ENCODE measurements at regions not wholly inside any gene's neighbourhood (a gene's known extent, or its start where the extent isn't known, plus 50 kb on each side); places are given as distances from the start of the nearest gene placed in this dataset.

DNA sequence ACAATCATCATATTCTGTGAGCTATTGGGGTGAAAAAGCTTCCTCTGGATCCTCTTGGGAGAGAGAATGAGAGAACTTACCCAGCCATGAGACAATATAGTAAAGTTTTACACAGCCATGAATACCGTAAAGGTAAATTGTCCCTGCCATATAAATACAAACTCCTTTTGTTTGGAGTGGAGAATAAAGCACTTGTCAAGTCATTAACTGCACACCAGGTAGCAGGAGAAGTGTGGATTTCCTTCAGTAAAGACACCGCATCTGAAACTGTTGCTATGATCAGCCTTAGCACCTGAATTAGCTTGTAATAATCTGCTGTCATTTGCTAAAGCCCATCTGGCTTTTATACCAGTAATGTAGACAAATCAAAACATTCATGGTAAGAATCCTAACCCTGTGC lies 336.6 kb upstream of the SLCO3A1 start:
- TF ChIP-seq EZH2 (conservative IDR thresholded peaks at IDR 0.05; ENCODE audit: low read depth, low read length) (no peak), NFRKB (IDR thresholded peaks at IDR 0.05) (no peak), JUND (CRISPR knock-in tag; IDR thresholded peaks at IDR 0.05) (no peak)

Data from HepG2 (cell line).